ENCODE measurements at regions not wholly inside any gene's neighbourhood (a gene's known extent, or its start where the extent isn't known, plus 50 kb on each side); places are given as distances from the start of the nearest gene placed in this dataset.

GRCh38 chr15:77709135-77709886 is 76.6 kb upstream of the LINGO1 start:
- DNase-seq (ENCODE audit: low read depth) = no peak

DNA sequence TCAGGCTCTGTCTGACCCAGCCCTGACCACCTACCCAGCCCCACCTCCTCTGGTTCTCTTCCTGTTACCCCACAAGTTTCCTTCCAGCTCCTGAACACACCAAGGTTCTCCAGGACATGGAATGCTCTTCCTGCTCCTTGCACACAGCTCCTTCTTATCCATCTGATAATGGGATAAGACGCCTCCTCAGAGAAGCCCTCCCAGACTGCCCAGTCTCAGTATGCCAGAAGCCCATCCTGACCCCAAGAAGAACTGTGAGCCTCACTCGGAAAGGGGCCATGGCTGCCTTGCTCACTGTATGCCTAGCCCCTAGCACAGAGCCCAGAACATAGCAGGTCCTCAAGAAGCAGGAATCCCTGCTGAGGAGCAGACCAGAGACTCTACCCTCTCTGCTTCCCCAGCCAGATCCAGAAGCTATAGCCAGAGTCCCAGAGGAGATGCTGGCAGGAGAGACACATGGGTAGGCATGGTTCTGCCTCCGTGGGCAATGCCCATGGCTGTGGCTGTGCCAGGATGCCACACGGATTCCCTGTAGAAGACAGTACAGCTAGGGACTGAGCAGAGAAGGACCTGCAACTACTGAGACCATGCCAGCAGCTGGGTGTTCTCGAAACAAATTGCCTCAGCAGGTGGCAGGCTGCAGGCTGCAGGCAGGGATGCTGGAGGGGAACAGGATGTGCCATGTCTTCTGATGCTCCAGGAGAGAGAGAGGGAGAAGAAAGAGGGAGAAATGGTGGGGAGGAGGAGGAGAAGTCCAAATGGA is 74.0 kb upstream of the LINGO1 start:
- no peak for DNase-seq (ENCODE audit: low read depth)

GRCh38 chr15:77702211-77702957 is 69.7 kb upstream of the LINGO1 start:
- no peak for DNase-seq (ENCODE audit: low read depth)

DNA sequence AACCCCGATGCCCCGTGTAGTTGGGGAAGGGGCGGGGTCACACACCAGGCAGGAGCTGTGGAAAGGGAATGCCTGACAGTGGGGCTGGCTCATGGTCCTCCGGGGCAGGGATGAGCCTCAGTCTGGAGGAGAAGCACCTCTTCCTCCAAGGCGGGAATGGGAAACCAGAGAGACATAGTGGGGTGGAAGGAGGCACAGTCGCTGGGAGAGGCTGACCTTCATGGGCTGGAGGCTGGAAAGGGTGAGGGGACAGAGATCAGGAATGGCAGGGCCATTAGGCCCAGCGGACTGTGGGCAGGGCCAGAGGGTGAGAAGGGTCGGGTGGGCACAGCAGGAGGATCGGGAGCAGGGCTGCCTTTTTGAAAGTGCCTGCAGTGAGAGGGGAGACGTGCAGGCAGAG is 65.8 kb upstream of the LINGO1 start:
- no peak for DNase-seq (ENCODE audit: low read depth)

DNA sequence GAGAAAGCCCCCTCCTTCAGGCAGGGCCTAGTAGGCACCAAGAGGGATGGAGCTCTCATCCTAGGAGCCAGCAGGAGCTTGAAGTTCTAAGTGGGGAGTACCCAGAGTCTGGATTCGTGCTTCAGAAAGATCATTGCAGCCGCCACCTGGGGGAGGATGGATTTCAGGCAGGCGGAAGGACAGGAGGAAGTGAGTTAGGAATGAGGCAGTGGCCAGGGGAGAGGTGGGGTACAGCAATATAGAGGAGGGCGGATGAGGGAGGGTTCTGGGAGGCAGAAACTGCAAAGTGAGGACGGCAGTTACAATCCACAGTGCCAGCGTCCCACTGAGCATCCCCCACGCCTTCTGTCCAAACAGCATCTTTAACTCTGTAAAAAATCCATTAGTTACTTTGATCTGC is 65.2 kb upstream of the LINGO1 start:
- no peak for DNase-seq (ENCODE audit: low read depth)

- DNase-seq (ENCODE audit: low read depth) = no peak
Measured at GRCh38 chr15:77696871-77697270, 64.2 kb upstream of the LINGO1 start.

GRCh38 chr15:77695961-77696582 is 63.4 kb upstream of the LINGO1 start:
- DNase-seq (ENCODE audit: low read depth) = no peak

DNA sequence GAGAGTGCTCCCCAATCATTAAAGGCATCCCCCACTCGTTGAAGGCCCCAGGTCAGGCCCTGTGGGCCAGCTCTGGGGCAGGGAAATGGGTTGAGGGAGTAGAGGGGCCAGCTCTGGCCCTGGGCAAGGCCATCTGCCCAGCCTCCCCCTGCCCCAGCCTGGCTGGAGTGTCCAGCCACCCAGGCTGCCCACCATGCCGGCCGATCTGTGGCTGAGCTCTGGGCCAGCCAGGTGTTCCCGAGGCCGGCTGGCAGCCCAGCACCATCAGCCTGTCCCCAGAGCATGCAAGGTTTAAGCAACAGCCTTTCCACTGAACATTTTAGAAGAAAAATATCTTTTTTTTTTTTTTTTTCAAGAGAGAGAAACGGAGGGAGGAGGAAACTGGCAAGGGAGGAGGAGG is 62.8 kb upstream of the LINGO1 start:
- DNase-seq (ENCODE audit: low read depth) = no peak

DNA sequence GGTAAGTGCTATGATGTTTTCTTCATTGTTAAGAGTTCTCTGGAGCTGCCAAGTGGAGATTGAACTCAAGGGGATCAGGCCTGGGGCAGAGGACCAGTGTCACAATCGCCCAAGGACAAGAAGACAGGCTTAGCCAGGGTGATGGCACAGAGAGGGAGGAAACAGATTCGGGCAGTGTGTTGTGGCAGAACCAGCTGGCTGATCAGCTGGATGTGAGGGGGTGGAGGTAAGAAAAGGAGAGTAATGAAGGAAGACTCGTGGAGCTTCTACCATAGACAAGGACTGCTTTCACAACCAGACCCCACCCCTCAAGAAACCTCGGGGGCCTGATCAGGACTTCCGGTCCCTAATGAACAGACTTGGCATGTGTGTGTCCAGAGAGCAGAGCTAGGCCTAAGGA is 60.9 kb upstream of the LINGO1 start:
- no peak for DNase-seq (ENCODE audit: low read depth)

DNA sequence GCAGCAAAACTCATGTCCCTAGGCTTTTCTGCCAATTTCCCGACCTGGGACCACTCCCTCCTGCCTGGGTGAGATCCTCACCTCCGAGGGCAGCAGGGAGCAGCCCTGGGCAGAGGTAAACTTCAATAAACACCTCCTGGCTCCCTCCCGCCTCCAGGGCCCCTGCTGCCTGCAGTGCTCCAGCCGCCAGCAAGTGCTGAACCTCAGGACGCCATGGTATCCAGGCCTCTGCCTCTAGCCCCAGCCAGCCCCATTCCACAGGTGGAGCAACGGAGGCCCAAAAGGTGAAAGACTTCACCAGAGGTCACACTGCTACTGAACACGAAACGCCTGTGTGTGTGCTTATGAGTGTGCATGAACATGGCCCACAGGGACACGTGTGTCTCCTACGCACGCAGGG is 59.9 kb upstream of the LINGO1 start:
- no peak for DNase-seq (ENCODE audit: low read depth)

GRCh38 chr15:77691607-77692006 is 58.9 kb upstream of the LINGO1 start:
- DNase-seq (ENCODE audit: low read depth) = no peak

- DNase-seq (ENCODE audit: low read depth) = no peak
Measured at GRCh38 chr15:77689821-77690220, 57.1 kb upstream of the LINGO1 start.

GRCh38 chr15:77688693-77689092 is 56.0 kb upstream of the LINGO1 start:
- DNase-seq (ENCODE audit: low read depth) = no peak

GRCh38 chr15:77688266-77688665 is 55.6 kb upstream of the LINGO1 start:
- DNase-seq (ENCODE audit: low read depth) = no peak

DNA sequence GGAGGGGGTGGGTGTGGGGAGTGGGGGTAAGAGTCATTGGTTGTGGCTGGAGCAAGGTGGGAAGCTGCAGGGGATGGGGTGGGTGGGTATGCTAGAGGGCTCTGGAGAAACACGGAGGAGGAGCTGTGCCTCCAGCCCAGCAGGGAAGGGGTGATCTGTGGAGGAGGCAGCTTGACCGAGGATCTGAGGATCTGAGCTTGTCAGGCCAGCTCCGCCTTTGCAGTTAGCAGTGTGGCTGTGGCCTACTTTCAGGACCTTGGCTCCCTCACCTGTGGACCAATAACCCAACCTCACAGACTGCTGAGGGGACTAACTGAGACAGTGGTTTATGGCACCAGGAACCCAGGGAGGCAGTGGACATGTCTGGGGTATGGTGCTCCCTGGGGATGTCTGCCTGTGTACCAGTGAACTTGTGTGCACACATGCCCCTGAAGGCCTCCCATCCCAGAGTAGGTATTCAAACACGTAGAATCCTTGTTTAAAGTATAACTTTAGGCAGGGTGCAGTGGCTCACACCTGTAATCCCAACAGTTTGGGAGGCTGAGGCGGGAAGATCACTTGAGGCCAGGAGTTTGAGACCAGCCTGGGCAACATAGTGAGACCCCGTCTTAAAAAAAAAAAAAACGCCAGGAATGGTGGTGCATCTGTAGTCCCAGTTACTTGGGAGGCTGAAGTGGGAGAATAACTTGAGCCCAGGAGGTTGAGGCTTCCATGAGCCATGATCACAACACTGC is 52.5 kb upstream of the LINGO1 start:
- no peak for DNase-seq (ENCODE audit: low read depth)

- no peak for DNase-seq (ENCODE audit: low read depth)
Measured at GRCh38 chr15:77684341-77685081, 51.8 kb upstream of the LINGO1 start.

DNA sequence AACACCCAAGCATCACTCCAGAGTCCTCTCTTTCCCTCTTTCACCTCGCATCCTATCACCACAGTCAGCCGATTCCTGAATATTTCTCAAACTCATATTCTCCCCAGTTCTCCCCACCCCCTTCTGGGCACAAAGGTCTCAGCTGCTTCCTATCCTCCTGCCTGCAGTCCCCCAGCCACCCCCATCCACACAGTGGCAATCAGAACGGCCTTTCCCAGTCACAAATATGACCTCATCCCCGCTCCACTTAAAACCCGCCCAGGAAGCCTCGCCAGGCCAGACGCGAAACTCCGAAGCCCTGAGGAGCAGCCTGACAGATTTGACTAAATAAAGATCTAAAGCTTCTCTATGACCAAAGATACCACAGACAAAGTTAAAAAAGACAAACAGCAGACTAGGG is 49.9 kb upstream of the LINGO1 start:
- DNase-seq (ENCODE audit: low read depth) = no peak

Data from stromal cell of bone marrow (primary cell).